NCI-H1417 treated with DMSO at 0.1 percent for 48 hours (cell line): ENCODE measurements at regions not wholly inside any gene's neighbourhood (a gene's known extent, or its start where the extent isn't known, plus 50 kb on each side); places are given as distances from the start of the nearest gene placed in this dataset.

ENCODE experiments used
- DNase-seq: peaks from one replicate; lab custom pipeline; 2025; lab: John Stamatoyannopoulos, UW

DNA sequence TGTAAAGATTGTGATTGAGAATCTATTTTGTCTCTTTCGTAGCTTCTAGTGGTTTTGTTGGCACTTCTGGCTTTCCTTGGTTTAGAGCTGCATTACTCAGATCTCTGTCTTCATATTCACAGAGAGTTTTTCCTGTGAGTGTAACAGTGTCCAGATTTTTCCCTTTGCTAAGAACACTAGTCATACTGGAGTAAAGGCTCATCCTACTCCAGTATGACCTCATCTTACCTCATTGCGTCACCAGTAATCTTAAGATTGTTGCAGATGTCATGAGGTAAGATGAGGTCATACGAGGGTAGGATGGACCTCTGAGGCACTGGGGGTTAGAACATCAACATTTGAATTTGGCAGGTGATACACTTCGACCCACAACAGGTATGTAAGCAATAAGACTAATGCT, 461.2 kb downstream of the FLRT2 start:
- no peak for DNase-seq

GRCh38 chr14:85987907-85988306, 458.0 kb downstream of the FLRT2 start:
- no peak for DNase-seq

- DNase-seq = no peak
Observed at GRCh38 chr14:85987292-85987691, 457.3 kb downstream of the FLRT2 start.

DNA sequence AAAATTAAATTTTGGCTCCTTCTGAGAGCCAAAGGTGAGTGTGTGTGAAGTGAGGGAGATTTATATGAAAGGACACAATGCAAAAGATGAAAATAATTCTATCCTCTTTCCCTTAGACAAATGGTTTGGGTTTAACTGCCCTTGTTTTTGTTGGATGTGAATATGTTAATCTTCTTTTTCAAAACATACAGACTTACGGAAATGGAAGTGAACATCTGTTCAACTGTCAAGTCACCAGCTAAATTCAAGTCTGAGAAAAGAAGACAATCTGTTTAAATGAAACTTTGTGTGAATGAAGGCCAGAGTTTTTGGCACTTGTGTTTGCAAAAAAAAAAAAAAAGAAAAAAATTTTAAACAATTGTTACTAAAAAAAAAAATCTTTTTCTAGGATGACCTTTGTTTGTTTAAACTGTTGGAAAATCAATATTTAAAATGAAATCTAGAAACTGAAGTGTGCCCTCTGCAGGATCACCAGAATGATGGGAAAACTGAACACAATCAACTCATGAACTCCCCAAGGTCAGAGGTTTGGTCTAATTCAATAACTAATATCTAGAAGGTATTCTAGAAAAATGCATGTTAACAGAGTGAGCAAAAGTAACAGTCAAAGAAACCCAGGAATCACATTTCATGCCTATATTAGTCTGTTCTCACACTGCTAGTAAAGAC, 448.8 kb downstream of the FLRT2 start:
- no peak for DNase-seq

GRCh38 chr14:85974602-85975001, 444.7 kb downstream of the FLRT2 start:
- no peak for DNase-seq

DNA sequence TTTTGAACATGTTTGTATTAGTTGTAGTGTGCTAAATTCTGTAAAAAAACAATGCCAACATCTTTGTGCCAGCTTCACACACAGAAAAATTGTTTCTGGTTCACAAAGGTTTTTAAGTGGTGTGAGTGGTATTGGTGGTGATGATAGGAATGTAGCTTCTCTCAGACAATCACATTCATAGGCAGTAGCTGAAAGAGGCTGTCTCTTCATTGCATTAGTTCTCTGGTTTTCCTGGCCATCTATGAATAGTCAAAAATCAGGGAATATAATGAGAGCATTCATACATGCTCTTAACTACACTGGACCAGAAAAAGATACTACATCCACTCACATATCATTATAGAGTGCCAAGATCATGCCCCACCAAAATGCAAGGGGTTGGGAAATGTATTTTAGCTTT, 433.5 kb downstream of the FLRT2 start:
- no peak for DNase-seq

DNA sequence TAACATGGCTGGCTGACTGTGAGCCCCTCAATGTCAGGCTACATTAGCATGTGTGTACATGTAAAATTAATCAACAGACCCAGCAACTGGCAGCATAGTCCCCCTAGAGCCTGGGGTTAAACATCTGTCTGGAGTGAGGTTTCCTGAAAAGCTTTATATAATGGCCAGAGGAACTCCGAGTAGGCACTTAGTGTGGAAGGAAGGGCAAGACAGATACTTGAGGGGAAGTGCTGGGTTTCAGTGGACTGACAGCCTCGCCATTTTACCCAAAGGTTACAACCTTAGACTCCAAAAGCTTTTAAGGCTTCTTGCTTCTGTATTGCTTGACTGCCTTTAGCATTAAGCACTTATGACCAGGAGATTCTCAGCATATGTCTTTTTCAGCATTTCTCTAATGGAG, 430.8 kb downstream of the FLRT2 start:
- DNase-seq = no peak

- DNase-seq = no peak
Observed at GRCh38 chr14:85959063-85959462, 429.1 kb downstream of the FLRT2 start.

DNA sequence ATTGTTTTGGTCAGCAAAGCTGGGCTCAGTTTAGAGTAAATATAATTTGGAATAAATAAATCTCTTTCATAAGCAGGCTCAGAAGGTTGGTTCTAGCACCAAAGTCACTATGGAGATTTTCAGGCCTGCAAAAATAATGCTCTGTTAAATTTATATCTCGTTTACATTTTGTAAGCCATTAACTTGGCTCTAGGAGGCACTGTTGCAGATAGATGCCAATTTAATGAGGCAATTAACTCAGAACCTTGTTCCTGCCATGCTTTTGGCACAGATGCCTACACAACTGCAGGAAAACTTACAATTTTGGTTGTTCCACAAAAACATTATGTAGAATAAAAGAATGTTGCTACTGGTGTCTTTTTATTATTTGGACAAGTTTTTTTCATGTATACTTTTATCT, 428.1 kb downstream of the FLRT2 start:
- no peak for DNase-seq

GRCh38 chr14:85953265-85953664, 423.3 kb downstream of the FLRT2 start:
- DNase-seq = no peak

DNA sequence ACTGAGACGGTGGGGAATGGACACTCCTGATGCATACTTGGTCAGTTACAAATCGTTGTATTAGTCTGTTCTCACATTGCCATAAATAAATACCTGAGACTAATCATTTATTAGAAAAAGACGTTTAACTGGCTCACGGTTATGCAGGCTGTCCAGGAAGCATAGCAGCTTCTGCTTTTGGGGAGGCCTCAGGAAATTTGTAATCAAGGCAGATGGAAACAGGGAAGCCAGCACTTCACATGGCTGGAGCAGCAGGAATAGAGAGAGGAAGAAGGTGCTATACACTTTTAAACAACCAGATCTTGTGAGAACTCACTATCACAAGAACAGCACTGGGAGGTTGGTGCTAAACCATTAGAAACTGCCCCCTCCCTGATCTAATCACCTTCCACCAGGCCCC, 418.2 kb downstream of the FLRT2 start:
- no peak for DNase-seq

DNA sequence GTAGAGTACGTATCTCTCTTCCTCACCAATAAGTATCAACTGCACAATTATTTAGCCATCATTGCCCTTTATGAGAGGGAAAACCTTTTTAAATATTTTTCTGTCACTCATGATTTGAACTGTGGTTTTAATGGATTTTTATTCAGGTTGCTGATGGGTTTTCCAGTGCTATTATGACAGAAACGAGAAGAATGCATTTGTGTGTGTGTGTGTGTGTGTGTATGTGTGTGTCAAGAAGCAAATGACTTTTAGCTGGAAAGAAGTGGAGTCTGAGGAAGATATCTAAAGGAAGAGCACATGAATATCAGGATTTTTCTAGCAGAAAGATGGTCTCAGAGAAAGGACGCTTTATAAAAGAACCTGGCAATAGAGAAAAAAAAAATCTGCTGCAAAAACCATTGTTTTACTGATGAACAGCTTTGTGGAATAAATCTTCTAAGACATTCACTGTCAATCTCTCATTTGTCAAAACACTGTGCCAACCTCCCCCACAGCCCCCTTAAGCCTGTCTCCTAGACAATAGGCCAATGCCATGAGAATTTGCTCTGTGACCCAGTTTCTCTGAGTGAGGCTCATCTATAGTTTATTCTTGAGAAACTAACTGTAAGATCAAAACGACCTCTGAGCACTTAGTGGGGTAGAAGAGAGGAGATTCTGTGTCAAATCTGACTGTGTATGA, 417.7 kb downstream of the FLRT2 start:
- no peak for DNase-seq

DNA sequence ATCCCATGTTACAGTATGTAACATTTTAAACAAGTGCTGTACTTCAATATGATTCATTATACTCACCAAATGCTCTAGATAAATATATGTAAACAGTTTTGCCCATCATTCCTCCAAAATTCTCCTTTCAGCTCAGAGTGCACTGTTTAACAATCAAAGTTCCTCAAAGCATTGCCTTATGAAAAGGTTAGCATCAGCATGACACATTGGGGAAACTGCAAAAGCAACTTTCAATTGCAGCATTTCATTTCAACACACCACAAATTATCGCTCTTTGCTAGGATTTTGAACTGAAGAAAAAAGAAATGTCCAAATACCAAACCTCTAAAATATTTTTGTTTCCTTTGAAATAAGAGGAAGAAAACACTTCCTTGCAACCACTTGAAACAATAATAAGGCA, 413.2 kb downstream of the FLRT2 start:
- DNase-seq = no peak

DNA sequence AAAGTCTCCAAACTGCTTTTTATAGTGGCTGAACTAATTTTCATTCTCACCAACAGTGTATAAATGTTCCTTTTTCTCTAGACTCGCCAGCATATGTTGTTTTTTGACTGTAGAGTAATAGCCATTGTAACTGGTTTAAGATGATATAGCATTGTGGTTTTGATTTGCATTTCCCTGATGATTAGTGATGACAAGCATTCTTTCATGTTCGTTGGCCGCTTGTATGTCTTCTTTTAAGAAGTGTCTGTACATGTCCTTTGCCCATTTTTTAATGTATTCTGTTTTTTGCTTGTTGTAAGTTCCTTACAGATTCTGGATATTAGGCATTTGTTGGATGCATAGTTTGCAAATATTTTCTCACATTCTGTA, 404.9 kb downstream of the FLRT2 start:
- no peak for DNase-seq

DNA sequence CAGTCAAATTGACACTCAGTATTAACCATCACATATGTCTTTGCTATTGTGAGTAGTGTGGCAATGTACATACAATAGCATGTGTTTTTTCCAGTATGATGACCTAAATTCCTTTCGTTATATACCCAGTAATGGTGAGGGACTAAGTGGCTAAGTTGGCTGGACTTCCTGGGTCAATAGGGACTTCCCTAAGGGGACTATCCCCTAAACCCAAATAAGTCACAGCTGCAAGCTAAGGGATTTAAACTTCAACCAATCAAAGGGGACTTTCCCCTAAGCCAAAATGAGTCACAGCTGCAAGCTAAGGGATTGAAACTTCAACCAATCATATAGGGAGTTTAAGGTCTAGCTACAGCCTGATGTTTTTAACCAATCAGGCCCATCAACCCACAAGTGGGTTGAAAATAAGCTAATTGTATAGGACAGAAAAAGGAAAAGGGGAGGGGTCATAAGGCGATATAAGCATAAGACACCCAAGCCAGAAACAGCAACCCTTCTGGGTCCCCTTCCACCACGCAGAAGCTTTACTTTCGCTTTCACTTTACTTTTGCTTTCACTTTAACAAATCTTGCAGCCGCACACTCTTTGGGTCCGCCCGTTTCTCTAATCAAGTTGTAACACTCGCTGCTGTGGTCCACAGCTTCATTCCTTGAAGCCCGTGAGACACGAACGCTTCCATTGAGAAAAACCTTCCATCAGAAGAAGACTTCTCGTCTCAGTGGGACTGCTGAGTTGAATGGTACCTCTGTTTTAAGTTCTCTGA, 404.4 kb downstream of the FLRT2 start:
- DNase-seq = no peak

DNA sequence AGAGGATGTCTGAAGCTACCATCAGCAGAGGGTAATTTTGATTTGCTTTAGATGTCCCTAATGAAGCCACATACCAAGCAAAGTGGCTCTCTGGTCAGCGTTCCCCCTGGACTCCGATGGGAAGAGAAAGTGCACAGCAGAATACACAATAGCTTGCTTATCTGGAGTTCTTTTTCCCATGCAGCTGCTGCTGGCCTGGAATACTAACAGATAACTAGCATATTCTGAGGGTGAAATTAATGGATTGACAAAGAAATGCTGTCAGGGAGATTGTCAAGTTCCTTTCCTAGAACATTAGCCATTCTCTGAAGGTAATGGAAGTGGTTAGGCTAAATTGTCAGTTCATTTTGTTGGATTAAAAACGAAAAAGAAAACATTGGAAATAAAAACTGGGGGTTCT, 391.3 kb downstream of the FLRT2 start:
- no peak for DNase-seq

DNA sequence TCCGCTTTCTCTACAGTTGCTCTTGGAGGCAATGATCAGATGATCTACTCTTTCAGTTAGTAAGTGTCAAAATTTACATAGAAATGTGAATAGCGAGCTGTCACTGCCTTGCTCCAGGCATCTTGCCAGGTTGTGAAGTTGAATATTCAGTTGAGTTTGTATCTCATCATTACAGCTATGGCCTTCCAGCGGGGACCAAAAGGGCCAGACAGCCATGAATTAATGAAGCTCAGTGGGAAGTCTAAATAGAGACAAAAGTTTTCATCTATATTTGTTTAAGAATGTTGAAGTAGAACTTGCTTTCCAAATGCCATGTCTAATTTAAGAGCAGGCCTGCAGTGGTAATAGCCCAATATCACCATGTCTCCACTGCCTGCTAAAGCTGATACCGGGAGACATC, 387.8 kb downstream of the FLRT2 start:
- no peak for DNase-seq

GRCh38 chr14:85915711-85916110, 385.8 kb downstream of the FLRT2 start:
- DNase-seq = no peak

- no peak for DNase-seq
Observed at GRCh38 chr14:85912141-85912540, 382.2 kb downstream of the FLRT2 start.

GRCh38 chr14:85911044-85911443, 381.1 kb downstream of the FLRT2 start:
- no peak for DNase-seq

DNA sequence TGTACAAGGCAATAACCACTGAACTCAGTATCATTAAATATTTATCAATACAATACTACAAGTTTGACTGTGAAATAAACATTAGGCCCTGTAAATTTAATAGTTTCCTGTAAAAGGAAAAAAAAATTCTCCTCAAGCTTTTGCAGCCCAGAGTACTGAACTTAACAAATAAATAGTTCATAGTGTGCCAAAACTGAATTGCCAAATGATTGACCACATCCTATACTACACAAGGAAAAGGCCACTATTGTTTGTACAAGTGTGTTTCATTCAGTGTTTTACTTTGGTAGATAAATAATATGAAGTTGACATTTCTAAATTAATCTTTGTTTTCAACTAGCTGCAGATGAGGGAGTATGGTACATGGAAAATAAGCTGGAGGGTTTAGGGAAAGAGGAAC, 379.6 kb downstream of the FLRT2 start:
- no peak for DNase-seq

DNA sequence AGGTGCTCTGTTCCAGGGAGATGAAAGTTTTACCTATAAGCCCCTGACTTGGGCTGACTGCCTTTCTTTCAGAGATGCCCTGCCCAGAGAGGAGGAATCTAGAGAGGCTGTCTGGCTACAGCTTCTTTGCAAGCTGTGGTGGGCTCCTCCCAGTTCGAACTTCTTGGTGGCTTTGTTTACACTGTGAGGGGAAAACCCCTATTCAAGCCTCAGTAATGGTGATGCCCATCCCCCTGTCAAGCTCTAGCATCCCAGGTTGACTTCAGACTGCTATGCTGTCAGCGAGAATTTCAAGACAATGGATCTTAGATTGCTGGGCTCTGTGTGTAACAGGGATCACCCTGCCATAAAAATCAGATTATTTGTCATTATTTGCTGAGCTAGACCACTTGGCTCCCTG, 377.6 kb downstream of the FLRT2 start:
- DNase-seq = no peak

DNA sequence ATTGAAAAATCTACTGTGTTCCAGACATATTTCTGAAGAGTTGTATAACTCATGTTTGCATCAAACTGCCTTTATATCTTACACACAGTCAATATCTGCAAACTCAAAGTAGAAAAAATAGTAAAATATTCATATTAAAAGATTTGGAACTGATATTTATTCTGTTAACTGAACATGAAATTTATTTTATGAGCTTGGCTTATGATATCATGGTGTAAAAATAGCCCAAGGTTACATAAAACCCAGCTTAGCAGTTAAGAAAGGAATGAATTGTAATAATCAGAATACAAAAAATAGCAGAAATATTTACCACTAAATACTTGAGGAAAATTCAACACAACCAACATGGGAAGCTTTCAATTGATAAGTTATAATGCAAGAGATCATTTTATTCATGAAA, 367.9 kb downstream of the FLRT2 start:
- DNase-seq = no peak
